Neural cell (in vitro differentiated cells): ENCODE measurements at regions not wholly inside any gene's neighbourhood (a gene's known extent, or its start where the extent isn't known, plus 50 kb on each side); places are given as distances from the start of the nearest gene placed in this dataset.

Experiments used
- H2AFZ ChIP-seq: fragments of 200-600, 300-800 bp; sonication (generic), shearing (Covaris generic); 2 replicates; pipeline ENCODE4 v1.6.0; 2014; ENCODE audit warnings: low read depth, mild to moderate bottlenecking, antibody characterized with exemption, low read length, moderate library complexity
- H3F3A ChIP-seq: fragments of 200-600 bp; shearing (Covaris generic); 2 replicates; pipeline ENCODE4 v1.6.1; 2016; ENCODE audit warnings: mild to moderate bottlenecking, moderate library complexity, mixed read lengths, antibody characterized with exemption, low read length; ENCODE audit not compliant: insufficient read depth, poor library complexity, severe bottlenecking
- H3K27ac ChIP-seq: fragments of 200-600, 300-800 bp; sonication (generic), shearing (Covaris generic); 2 replicates; pipeline ENCODE4 v1.5.1; 2014; ENCODE audit warnings: mild to moderate bottlenecking, low read length, moderate library complexity
- H3K27me3 ChIP-seq: fragments of 300-800, 200-600 bp; sonication (generic), shearing (Covaris generic); 2 replicates; pipeline ENCODE4 v1.6.0; 2014; ENCODE audit warnings: mild to moderate bottlenecking, low read depth, low read length, moderate library complexity; ENCODE audit not compliant: insufficient read depth
- H3K36me3 ChIP-seq: fragments of 300-800, 200-600 bp; sonication (generic), shearing (Covaris generic); 2 replicates; pipeline ENCODE4 v1.5.1; 2014; ENCODE audit warnings: mild to moderate bottlenecking, antibody characterized with exemption, low read length, moderate library complexity; ENCODE audit not compliant: insufficient read depth
- H3K4me2 ChIP-seq: fragments of 300-800, 200-600 bp; sonication (generic), shearing (Covaris generic); 2 replicates; pipeline ENCODE4 v1.6.0; 2014; ENCODE audit warnings: mild to moderate bottlenecking, low read length
- H3K4me3 ChIP-seq: fragments of 300-800, 200-600 bp; sonication (generic), shearing (Covaris generic); 2 replicates; pipeline ENCODE4 v1.5.1; 2014; ENCODE audit warnings: mild to moderate bottlenecking, low read length, moderate library complexity
- H3K79me2 ChIP-seq: fragments of 200-600 bp; shearing (Covaris generic); replicated peaks from 2 replicates; pipeline ENCODE4 v1.6.0; 2014; ENCODE audit warnings: mild to moderate bottlenecking, low read length, moderate library complexity; ENCODE audit not compliant: insufficient read depth
- H3K9ac ChIP-seq: fragments of 300-800, 200-600 bp; sonication (generic), shearing (Covaris generic); 2 replicates; pipeline ENCODE4 v1.6.1; 2016; ENCODE audit warnings: mild to moderate bottlenecking, low read length, mixed read lengths
- H3K9me2 ChIP-seq: fragments of 200-600 bp; shearing (Covaris generic); 2 replicates; pipeline ENCODE4 v1.6.1; 2016; ENCODE audit warnings: mild to moderate bottlenecking, low read length, mixed read lengths; ENCODE audit not compliant: insufficient read depth
- H3K9me3 ChIP-seq: fragments of 200-600, 300-800 bp; sonication (generic), shearing (Covaris generic); 2 replicates; pipeline ENCODE4 v1.6.1; 2016; ENCODE audit warnings: mild to moderate bottlenecking, mixed run types, low read length, moderate library complexity, mixed read lengths
- H4K20me1 ChIP-seq: fragments of 200-600 bp; shearing (Covaris generic); 2 replicates; pipeline ENCODE4 v1.6.1; 2016; ENCODE audit warnings: mild to moderate bottlenecking, mixed run types; ENCODE audit not compliant: insufficient read depth
- EP300 ChIP-seq: fragments of 450-650 bp; conservative IDR thresholded peaks from 2 replicates; pipeline ENCODE4 v1.6.1; 2014; ENCODE audit warnings: antibody characterized with exemption, mild to moderate bottlenecking, moderate library complexity; ENCODE audit not compliant: poor library complexity, severe bottlenecking
- EZH2 ChIP-seq: fragments of 200-600, 300-800 bp; shearing (Covaris generic), sonication (generic); IDR thresholded peaks from 2 replicates; pipeline ENCODE4 v1.6.1; 2014; ENCODE audit warnings: antibody characterized with exemption, low read length, borderline replicate concordance, mild to moderate bottlenecking; ENCODE audit not compliant: insufficient read depth, poor library complexity, severe bottlenecking
- MXI1 ChIP-seq: fragments of 450-650 bp; conservative IDR thresholded peaks from 2 replicates; pipeline ENCODE4 v1.6.1; 2014; ENCODE audit warnings: antibody characterized with exemption, mild to moderate bottlenecking; ENCODE audit not compliant: poor library complexity, severe bottlenecking
- POLR2AphosphoS5 ChIP-seq: IDR thresholded peaks from 2 replicates; pipeline ENCODE4 v1.6.1; 2012
- RAD21 ChIP-seq: fragments of 450-650 bp; conservative IDR thresholded peaks from 2 replicates; pipeline ENCODE4 v1.6.1; 2014; ENCODE audit warnings: antibody characterized with exemption, mild to moderate bottlenecking, moderate library complexity
- SMC3 ChIP-seq: fragments of 450-650 bp; conservative IDR thresholded peaks from 2 replicates; pipeline ENCODE4 v1.6.1; 2014; ENCODE audit warnings: antibody characterized with exemption, mild to moderate bottlenecking, moderate library complexity; ENCODE audit not compliant: poor library complexity
- TAF1 ChIP-seq: IDR thresholded peaks from 2 replicates; pipeline ENCODE4 v1.6.1; 2012; ENCODE audit warnings: low read depth
- TF ChIP-seq, protein P1 (sequence below): IDR thresholded peaks from 2 replicates; pipeline ENCODE4 v1.6.1; 2012; ENCODE audit warnings: borderline replicate concordance
- TF ChIP-seq, protein P2 (sequence below): fragments of 450-650 bp; IDR thresholded peaks from 2 replicates; pipeline ENCODE4 v1.5.1; 2014; ENCODE audit warnings: antibody characterized with exemption, mild to moderate bottlenecking, moderate library complexity; ENCODE audit not compliant: poor library complexity, severe bottlenecking

DNA sequence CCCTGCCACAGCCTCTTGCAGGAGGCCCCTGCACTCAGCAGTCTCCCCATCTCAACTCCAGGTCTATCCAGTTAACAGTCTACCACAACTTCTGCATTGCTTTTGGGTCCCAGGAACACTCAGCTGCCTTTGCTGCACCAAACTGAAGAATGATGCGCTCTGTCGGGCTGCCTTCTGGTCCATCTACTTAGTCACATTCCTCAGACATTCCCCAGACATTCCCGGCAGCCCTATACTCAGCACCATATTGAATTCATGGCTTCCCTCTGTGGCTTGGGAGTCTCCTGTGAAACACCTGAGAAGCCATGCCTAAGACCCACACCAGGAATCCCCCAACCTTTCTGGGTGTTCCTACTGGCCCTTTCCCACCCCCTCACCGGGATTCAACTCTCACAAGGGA is 99.6 kb upstream of the COL21A1 start:
- Histone ChIP-seq H2AFZ (no peak overlapping the region), H3K9me2 (no peaks in the 10 kb centered on the region)
- TF ChIP-seq SMC3 (no peak), EP300 (no peak), MXI1 (no peak)
- TF ChIP-seq, protein P1, sequence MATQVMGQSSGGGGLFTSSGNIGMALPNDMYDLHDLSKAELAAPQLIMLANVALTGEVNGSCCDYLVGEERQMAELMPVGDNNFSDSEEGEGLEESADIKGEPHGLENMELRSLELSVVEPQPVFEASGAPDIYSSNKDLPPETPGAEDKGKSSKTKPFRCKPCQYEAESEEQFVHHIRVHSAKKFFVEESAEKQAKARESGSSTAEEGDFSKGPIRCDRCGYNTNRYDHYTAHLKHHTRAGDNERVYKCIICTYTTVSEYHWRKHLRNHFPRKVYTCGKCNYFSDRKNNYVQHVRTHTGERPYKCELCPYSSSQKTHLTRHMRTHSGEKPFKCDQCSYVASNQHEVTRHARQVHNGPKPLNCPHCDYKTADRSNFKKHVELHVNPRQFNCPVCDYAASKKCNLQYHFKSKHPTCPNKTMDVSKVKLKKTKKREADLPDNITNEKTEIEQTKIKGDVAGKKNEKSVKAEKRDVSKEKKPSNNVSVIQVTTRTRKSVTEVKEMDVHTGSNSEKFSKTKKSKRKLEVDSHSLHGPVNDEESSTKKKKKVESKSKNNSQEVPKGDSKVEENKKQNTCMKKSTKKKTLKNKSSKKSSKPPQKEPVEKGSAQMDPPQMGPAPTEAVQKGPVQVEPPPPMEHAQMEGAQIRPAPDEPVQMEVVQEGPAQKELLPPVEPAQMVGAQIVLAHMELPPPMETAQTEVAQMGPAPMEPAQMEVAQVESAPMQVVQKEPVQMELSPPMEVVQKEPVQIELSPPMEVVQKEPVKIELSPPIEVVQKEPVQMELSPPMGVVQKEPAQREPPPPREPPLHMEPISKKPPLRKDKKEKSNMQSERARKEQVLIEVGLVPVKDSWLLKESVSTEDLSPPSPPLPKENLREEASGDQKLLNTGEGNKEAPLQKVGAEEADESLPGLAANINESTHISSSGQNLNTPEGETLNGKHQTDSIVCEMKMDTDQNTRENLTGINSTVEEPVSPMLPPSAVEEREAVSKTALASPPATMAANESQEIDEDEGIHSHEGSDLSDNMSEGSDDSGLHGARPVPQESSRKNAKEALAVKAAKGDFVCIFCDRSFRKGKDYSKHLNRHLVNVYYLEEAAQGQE = no peak
- TF ChIP-seq, protein P2, sequence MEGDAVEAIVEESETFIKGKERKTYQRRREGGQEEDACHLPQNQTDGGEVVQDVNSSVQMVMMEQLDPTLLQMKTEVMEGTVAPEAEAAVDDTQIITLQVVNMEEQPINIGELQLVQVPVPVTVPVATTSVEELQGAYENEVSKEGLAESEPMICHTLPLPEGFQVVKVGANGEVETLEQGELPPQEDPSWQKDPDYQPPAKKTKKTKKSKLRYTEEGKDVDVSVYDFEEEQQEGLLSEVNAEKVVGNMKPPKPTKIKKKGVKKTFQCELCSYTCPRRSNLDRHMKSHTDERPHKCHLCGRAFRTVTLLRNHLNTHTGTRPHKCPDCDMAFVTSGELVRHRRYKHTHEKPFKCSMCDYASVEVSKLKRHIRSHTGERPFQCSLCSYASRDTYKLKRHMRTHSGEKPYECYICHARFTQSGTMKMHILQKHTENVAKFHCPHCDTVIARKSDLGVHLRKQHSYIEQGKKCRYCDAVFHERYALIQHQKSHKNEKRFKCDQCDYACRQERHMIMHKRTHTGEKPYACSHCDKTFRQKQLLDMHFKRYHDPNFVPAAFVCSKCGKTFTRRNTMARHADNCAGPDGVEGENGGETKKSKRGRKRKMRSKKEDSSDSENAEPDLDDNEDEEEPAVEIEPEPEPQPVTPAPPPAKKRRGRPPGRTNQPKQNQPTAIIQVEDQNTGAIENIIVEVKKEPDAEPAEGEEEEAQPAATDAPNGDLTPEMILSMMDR = no peak

DNA sequence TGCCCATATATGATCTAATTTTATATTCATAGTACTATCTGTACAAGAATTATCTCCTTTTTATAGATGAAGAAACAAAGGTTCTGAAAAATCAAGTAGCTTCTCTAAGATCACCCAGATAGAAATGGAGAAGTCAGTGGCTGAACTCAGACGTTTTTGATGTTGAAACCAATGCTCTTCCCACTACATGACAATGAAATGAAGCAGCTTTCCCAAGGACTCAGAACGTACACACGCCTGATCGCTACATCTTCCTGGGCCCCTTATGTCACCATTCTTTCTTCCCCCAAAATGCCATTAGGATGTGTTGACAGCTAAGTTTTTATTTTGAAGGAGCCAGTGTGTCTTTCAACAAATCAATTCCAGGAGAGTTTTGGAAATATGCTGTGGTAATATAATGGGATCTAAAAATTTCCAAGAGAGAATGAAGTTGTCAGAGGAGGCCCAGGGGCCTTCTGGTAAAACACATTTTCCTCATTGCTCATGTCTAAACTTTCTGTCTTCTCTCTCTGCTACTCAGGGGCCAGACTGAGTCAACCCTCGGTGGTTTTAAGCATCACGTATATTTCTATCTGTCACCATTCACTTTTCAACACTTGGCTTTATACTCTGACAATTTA is 98.1 kb upstream of the COL21A1 start:
- Histone ChIP-seq H3K4me2 (no peak overlapping the region), H3K9me2 (no peaks in the 10 kb centered on the region), H3K4me3 (no peak overlapping the region), H3K9me3 (no peaks in the 10 kb centered on the region), H3K36me3 (no peaks in the 10 kb centered on the region), H3K27me3 (no peaks in the 10 kb centered on the region), H3K27ac (no peak overlapping the region), H2AFZ (no peak overlapping the region), H3K9ac (no peak overlapping the region), H3K79me2 (no peaks in the 10 kb centered on the region), H3F3A (no peaks in the 10 kb centered on the region), H4K20me1 (no peaks in the 10 kb centered on the region)
- TF ChIP-seq, protein P2 = no peak
- TF ChIP-seq EZH2 (no peak), RAD21 (no peak), SMC3 (no peak), POLR2AphosphoS5 (no peak), EP300 (no peak), MXI1 (no peak), TAF1 (no peak)
- TF ChIP-seq, protein P1 = no peak

More for the DNA sequence above, 99.6 kb upstream of the COL21A1 start:
- H3K27ac ChIP-seq = no peak overlapping the region
- no peaks in the 10 kb centered on the region for H3K9me3 ChIP-seq
- H3K4me3 ChIP-seq = no peak overlapping the region
- no peaks in the 10 kb centered on the region for H3F3A ChIP-seq
- H3K36me3 ChIP-seq = no peaks in the 10 kb centered on the region
- H3K4me2 ChIP-seq = no peak overlapping the region
- no peaks in the 10 kb centered on the region for H4K20me1 ChIP-seq
- H3K79me2 ChIP-seq = no peaks in the 10 kb centered on the region
- no peak overlapping the region for H3K9ac ChIP-seq
- no peaks in the 10 kb centered on the region for H3K27me3 ChIP-seq
